PC-3 (cell line): ENCODE measurements at regions not wholly inside any gene's neighbourhood (a gene's known extent, or its start where the extent isn't known, plus 50 kb on each side); places are given as distances from the start of the nearest gene placed in this dataset.
"Not testable (repeated sequence)": the region's sequence is repeated elsewhere in the genome, so short reads cannot be mapped to it uniquely, and the experiment has no call there.

ENCODE experiments used
- ATAC-seq: fragments of 200-7000 bp; cut with Tn5 transposase; 2 replicates; pipeline ENCODE4 v1.9.1; 2020; ENCODE audit warnings: mild to moderate bottlenecking, moderate library complexity
- BruUV-seq: library from RNA; stranded (reverse); fragments of 400-500 nt; replicated peaks from 2 replicates; lab custom pipeline; 2021; lab: Mats Ljungman, UMichigan
- CTCF ChIA-PET: fragments of 300-600 bp; sonication (Branson Sonifier 250); formaldehyde crosslinking; loops from one replicate; lab custom pipeline; 2022; ENCODE audit warnings: antibody characterized with exemption; lab: Charles Lee
- POLR2A ChIA-PET: fragments of 300-600 bp; sonication (Branson Sonifier 250); formaldehyde crosslinking; loops from one replicate; lab custom pipeline; 2022; ENCODE audit warnings: antibody characterized with exemption; ENCODE audit not compliant: unreplicated experiment; lab: Charles Lee
- DNase-seq: peaks from one replicate; pipeline ENCODE4 v3.0.0-alpha.2; 2015
- H2AFZ ChIP-seq: fragments of 300-600 bp; sonication (generic); 2 replicates; pipeline ENCODE4 v1.6.0; 2016; ENCODE audit warnings: antibody characterized with exemption, low read length
- H3F3A ChIP-seq: fragments of 300-600 bp; sonication (generic); one replicate; pipeline ENCODE4 v1.6.0; 2017; ENCODE audit warnings: antibody characterized with exemption, low read length, control low read depth, mild to moderate bottlenecking; ENCODE audit not compliant: unreplicated experiment
- H3K27ac ChIP-seq: fragments of 300-600 bp; sonication (generic); 2 replicates; pipeline ENCODE4 v1.5.1; 2016; ENCODE audit warnings: mild to moderate bottlenecking, low read length
- H3K27me3 ChIP-seq: fragments of 300-600 bp; sonication (generic); 2 replicates; pipeline ENCODE4 v1.6.1; 2016; ENCODE audit warnings: low read length, mixed read lengths
- H3K36me3 ChIP-seq: fragments of 300-600 bp; sonication (generic); 2 replicates; pipeline ENCODE4 v1.6.1; 2016; ENCODE audit warnings: low read depth, mixed run types, low read length, mixed read lengths
- H3K4me1 ChIP-seq: fragments of 300-600 bp; sonication (generic); 2 replicates; pipeline ENCODE4 v1.5.1; 2016; ENCODE audit warnings: low read length; ENCODE audit not compliant: insufficient read depth
- H3K4me2 ChIP-seq: fragments of 300-600 bp; sonication (generic); 2 replicates; pipeline ENCODE4 v1.6.0; 2016; ENCODE audit warnings: low read length
- H3K4me3 ChIP-seq: fragments of 300-600 bp; sonication (generic); 2 replicates; pipeline ENCODE4 v1.5.1; 2016; ENCODE audit warnings: mild to moderate bottlenecking, low read length, mixed read lengths
- H3K79me2 ChIP-seq: fragments of 300-600 bp; sonication (generic); 2 replicates; pipeline ENCODE4 v1.6.1; 2017; ENCODE audit warnings: low read length, mixed read lengths
- H3K9ac ChIP-seq: fragments of 300-600 bp; sonication (generic); 2 replicates; pipeline ENCODE4 v1.6.0; 2016; ENCODE audit warnings: mild to moderate bottlenecking, low read length
- H3K9me2 ChIP-seq: fragments of 300-600 bp; sonication (generic); replicated peaks from 2 replicates; pipeline ENCODE4 v1.6.1; 2016; ENCODE audit warnings: mixed run types, low read length, mixed read lengths
- H3K9me3 ChIP-seq: fragments of 300-600 bp; sonication (generic); 2 replicates; pipeline ENCODE4 v1.6.1; 2016; ENCODE audit warnings: low read length, mixed read lengths
- H4K20me1 ChIP-seq: fragments of 300-600 bp; sonication (generic); 2 replicates; pipeline ENCODE4 v1.6.1; 2016; ENCODE audit warnings: low read length, mixed read lengths
- CTCF ChIP-seq: fragments of 300-600 bp; sonication (generic); conservative IDR thresholded peaks from 2 replicates; pipeline ENCODE4 v1.5.1; 2017; ENCODE audit warnings: antibody characterized with exemption, low read depth, mild to moderate bottlenecking, low read length
- EZH2 ChIP-seq: fragments of 300-600 bp; sonication (generic); IDR thresholded peaks from one replicate; pipeline ENCODE4 v1.6.1; 2017; ENCODE audit warnings: antibody characterized with exemption, mild to moderate bottlenecking, low read length; ENCODE audit not compliant: unreplicated experiment
- EZH2phosphoT487 ChIP-seq: fragments of 300-600 bp; sonication (generic); IDR thresholded peaks from 2 replicates; pipeline ENCODE4 v1.6.1; 2018; ENCODE audit warnings: mild to moderate bottlenecking, antibody characterized with exemption, low read length, borderline replicate concordance
- intact Hi-C: fragments of 100-400 bp; cut with micrococcal nuclease; formaldehyde crosslinking; loops from 2 replicates; pipeline ENCODE4 v1.9.0; 2023

GRCh38 chr10:34015700-34016099 is 681.2 kb upstream of the NRP1 start:
- Histone ChIP-seq H3K36me3 (no peaks in the 10 kb centered on the region), H3K27ac (no peak overlapping the region), H3K9me3 (no peaks in the 10 kb centered on the region), H3F3A (no peaks in the 10 kb centered on the region), H3K4me3 (no peak overlapping the region), H3K4me2 (no peak overlapping the region), H3K27me3 (no peaks in the 10 kb centered on the region), H3K4me1 (peaks cover 4% of the 10 kb centered on the region), H4K20me1 (no peaks in the 10 kb centered on the region), H3K79me2 (no peaks in the 10 kb centered on the region), H3K9me2 (no peaks in the 10 kb centered on the region), H3K9ac (no peak overlapping the region), H2AFZ (no peak overlapping the region)
- peak; percentile 38 for ATAC-seq
- ChIA-PET CTCF (no interaction called here), POLR2A (no interaction called here)
- intact Hi-C loops, result no loop called here
- TF ChIP-seq EZH2phosphoT487 (no peak), EZH2 (no peak), CTCF (no peak)
- DNase-seq, result peak; percentile 60
- no TSS peak for BruUV-seq

- Histone ChIP-seq H3K4me2 (no peak overlapping the region), H3K79me2 (no peaks in the 10 kb centered on the region), H3K27ac (no peak overlapping the region), H4K20me1 (no peaks in the 10 kb centered on the region), H2AFZ (no peak overlapping the region), H3K9me3 (no peaks in the 10 kb centered on the region), H3F3A (no peaks in the 10 kb centered on the region), H3K4me1 (peaks cover 1% of the 10 kb centered on the region), H3K9ac (no peak overlapping the region), H3K36me3 (no peaks in the 10 kb centered on the region), H3K27me3 (no peaks in the 10 kb centered on the region), H3K9me2 (no peaks in the 10 kb centered on the region; the same call in 1 of the 2 replicates), H3K4me3 (no peak overlapping the region)
- ATAC-seq, result no peak
- no peak for DNase-seq
- BruUV-seq, result no TSS peak
- intact Hi-C loops, result no loop called here
- ChIA-PET POLR2A (no interaction called here), CTCF (no interaction called here)
- TF ChIP-seq CTCF, result no peak
- no peak for TF ChIP-seq EZH2
- TF ChIP-seq EZH2phosphoT487, result no peak
Observed at GRCh38 chr10:34013235-34013634, 678.8 kb upstream of the NRP1 start.

- H3K9me3 ChIP-seq, result no peaks in the 10 kb centered on the region
- no peak overlapping the region for H2AFZ ChIP-seq
- TF ChIP-seq CTCF (no peak), EZH2phosphoT487 (no peak), EZH2 (no peak)
- DNase-seq (no peak), ATAC-seq (peak; percentile 23; the same call in 1 of the 2 replicates)
- intact Hi-C loops, result no loop called here
- H3K9ac ChIP-seq, result no peak overlapping the region
- no peak overlapping the region for H3K27ac ChIP-seq
- H3K79me2 ChIP-seq, result no peaks in the 10 kb centered on the region
- no peaks in the 10 kb centered on the region for H3K27me3 ChIP-seq
- H3K36me3 ChIP-seq, result no peaks in the 10 kb centered on the region
- ChIA-PET POLR2A (no interaction called here), CTCF (interaction anchor here (0.7 kb wide), 1 partner anchor 251 kb away, joined by 9 read pairs; no protein-coding TSS in a partner anchor)
- H3K4me3 ChIP-seq, result no peak overlapping the region
- H3K9me2 ChIP-seq, result peaks cover 6% of the 10 kb centered on the region; the same call in 1 of the 2 replicates
- no peaks in the 10 kb centered on the region for H3K4me1 ChIP-seq
- H4K20me1 ChIP-seq, result no peaks in the 10 kb centered on the region
- H3K4me2 ChIP-seq, result no peak overlapping the region
- no TSS peak for BruUV-seq
- H3F3A ChIP-seq, result no peaks in the 10 kb centered on the region
Observed at GRCh38 chr10:34010891-34011290, 676.4 kb upstream of the NRP1 start.

- H3F3A ChIP-seq, H3K9me2 ChIP-seq, H3K79me2 ChIP-seq, H3K4me3 ChIP-seq, H3K27ac ChIP-seq, H3K27me3 ChIP-seq, H3K36me3 ChIP-seq, H3K4me1 ChIP-seq, H4K20me1 ChIP-seq, H3K9ac ChIP-seq, intact Hi-C loops, POLR2A ChIA-PET, H2AFZ ChIP-seq, DNase-seq, ATAC-seq, H3K4me2 ChIP-seq, BruUV-seq, CTCF ChIA-PET, H3K9me3 ChIP-seq: not testable (repeated sequence)
Observed at GRCh38 chr10:34010228-34010627, 675.8 kb upstream of the NRP1 start.
